ENCODE measurements at regions not wholly inside any gene's neighbourhood (a gene's known extent, or its start where the extent isn't known, plus 50 kb on each side); places are given as distances from the start of the nearest gene placed in this dataset.
"Not testable (repeated sequence)": the region's sequence is repeated elsewhere in the genome, so short reads cannot be mapped to it uniquely, and the experiment has no call there.

DNA sequence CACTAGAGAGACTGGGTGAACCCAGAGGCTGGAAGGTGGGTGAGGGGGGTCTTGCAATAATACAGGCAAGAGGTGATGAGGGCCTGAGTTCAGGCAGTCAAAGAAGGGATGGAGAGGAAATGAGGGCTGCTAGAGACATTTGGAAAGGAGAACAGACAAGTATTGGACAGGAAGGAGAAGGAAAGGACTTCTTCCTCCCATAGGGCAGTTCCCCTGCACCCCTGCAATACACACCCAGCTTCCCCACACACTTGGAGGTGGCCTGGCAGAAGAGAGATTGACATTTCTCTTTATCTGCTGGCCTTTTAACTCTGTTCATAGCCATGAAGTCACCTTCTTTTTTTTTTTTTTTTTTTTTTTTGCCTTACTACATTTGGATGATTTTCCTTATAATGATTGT lies 68.9 kb upstream of the ZNG1B start:
- H3K9me3 ChIP-seq (ENCODE audit: low read length); H3K4me3 ChIP-seq (ENCODE audit: low read length); H3K9ac ChIP-seq (ENCODE audit: low read length); H3K9me2 ChIP-seq (replicated peaks; ENCODE audit: insufficient read depth, low read length); H3K79me2 ChIP-seq (ENCODE audit: low read length); H3K4me1 ChIP-seq (ENCODE audit: low read length); H4K20me1 ChIP-seq (ENCODE audit: insufficient read depth, low read depth, low read length); H3K4me2 ChIP-seq (ENCODE audit: low read depth, low read length, poor library complexity, severe bottlenecking); H2AFZ ChIP-seq (ENCODE audit: low read length); DNase-seq; H3K27me3 ChIP-seq (ENCODE audit: low read length); H3K36me3 ChIP-seq (ENCODE audit: insufficient read depth, low read length); H3K27ac ChIP-seq (ENCODE audit: low read length): not testable (repeated sequence)

DNA sequence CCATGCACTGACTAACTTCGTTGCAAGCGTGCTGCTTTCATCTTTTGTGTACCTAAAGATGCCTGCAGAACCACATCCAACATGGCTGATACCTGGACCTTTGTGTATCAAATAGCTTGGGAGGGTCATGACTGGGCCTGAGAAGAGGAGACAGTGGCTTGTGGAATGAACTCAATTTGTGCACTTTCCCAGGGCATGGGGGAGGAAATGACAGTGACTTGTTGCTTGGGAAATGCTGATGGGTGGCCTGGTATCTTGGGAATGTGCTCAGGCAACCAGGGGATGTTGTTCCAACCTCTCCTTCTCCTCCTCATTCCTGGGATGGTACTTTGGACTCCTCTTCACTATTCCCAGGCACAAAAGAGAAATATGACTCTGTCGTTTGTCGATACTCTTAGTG lies 70.7 kb upstream of the ZNG1B start:
- not testable (repeated sequence) for DNase-seq; H3K4me2 ChIP-seq (ENCODE audit: low read depth, low read length, poor library complexity, severe bottlenecking); H3K9me2 ChIP-seq (replicated peaks; ENCODE audit: insufficient read depth, low read length); H3K79me2 ChIP-seq (ENCODE audit: low read length); H3K27ac ChIP-seq (ENCODE audit: low read length); H3K27me3 ChIP-seq (ENCODE audit: low read length); H3K36me3 ChIP-seq (ENCODE audit: insufficient read depth, low read length); H3K4me3 ChIP-seq (ENCODE audit: low read length); H3K9ac ChIP-seq (ENCODE audit: low read length); H3K4me1 ChIP-seq (ENCODE audit: low read length); H4K20me1 ChIP-seq (ENCODE audit: insufficient read depth, low read depth, low read length); H2AFZ ChIP-seq (ENCODE audit: low read length); H3K9me3 ChIP-seq (ENCODE audit: low read length)

DNA sequence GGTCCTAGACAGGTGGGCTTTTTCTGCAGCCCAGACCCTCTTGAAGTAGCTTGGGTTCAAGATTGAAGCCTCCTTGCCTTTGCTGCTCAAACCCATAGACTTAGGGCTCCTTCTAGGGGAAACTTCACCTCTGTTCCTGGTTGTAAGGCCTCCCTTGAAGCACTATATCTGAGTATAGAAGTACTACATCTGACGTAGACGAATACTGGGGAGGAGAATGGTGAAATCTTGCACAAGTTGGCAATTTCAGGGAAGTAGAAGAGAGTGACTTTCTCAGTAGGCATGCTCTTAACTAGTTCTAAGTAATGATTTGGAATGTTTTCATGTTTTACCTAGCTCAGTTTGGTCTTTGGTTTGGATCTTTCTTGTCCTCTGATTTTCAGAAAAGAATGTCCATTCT lies 71.7 kb upstream of the ZNG1B start:
- not testable (repeated sequence) for H3K27ac ChIP-seq (ENCODE audit: low read length); H3K79me2 ChIP-seq (ENCODE audit: low read length); H2AFZ ChIP-seq (ENCODE audit: low read length); H3K9me2 ChIP-seq (replicated peaks; ENCODE audit: insufficient read depth, low read length); H3K27me3 ChIP-seq (ENCODE audit: low read length); H3K4me3 ChIP-seq (ENCODE audit: low read length); H3K9ac ChIP-seq (ENCODE audit: low read length); H3K4me1 ChIP-seq (ENCODE audit: low read length); H4K20me1 ChIP-seq (ENCODE audit: insufficient read depth, low read depth, low read length); H3K4me2 ChIP-seq (ENCODE audit: low read depth, low read length, poor library complexity, severe bottlenecking); H3K9me3 ChIP-seq (ENCODE audit: low read length); DNase-seq; H3K36me3 ChIP-seq (ENCODE audit: insufficient read depth, low read length)

DNA sequence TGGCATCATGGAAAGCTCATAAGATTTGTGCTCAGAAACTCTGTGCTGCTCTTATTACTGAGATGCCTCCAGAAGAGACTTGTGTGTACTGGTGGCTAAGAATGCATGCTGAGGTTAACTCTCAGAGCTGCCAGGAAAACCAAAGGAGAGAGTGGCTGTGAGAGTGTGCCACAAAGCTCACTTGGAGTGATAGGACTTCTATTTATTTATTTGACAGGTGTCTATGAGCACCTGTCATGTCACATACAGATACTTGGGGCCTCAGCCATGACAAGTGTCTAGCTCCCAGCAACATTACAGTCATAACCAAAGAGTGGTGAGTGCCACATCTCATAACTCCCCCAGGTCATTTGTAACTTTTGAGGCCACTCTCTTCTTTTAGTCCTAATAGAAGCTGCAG lies 72.2 kb upstream of the ZNG1B start:
- H3K9ac ChIP-seq (ENCODE audit: low read length); H3K4me3 ChIP-seq (ENCODE audit: low read length); H4K20me1 ChIP-seq (ENCODE audit: insufficient read depth, low read depth, low read length); H3K4me2 ChIP-seq (ENCODE audit: low read depth, low read length, poor library complexity, severe bottlenecking); H3K4me1 ChIP-seq (ENCODE audit: low read length); H3K27ac ChIP-seq (ENCODE audit: low read length); H3K36me3 ChIP-seq (ENCODE audit: insufficient read depth, low read length); H3K79me2 ChIP-seq (ENCODE audit: low read length); DNase-seq; H3K27me3 ChIP-seq (ENCODE audit: low read length); H3K9me2 ChIP-seq (replicated peaks; ENCODE audit: insufficient read depth, low read length); H3K9me3 ChIP-seq (ENCODE audit: low read length); H2AFZ ChIP-seq (ENCODE audit: low read length): not testable (repeated sequence)

DNA sequence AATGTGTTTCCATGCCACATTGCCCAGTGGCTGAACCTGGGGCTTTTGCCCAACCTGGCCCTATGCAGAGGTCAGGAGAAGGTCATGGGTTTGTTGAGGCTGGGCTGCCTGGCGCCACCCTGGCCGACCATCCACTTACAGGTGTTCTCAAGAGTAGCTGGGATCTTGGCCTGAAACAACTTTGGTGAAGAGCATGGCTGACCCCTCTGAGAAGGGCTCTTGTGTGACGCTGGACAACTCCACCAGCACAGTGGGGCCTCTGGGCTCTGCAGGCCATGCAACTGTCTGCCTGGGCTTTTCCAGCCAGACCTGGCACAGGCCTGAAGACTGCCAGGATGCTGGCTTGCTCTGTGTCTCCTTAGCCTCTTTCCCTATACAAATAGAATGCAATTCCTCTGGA lies 76.4 kb upstream of the ZNG1B start:
- no peaks in the 10 kb centered on the region for H4K20me1 ChIP-seq (ENCODE audit: insufficient read depth, low read depth, low read length)
- H3K27ac ChIP-seq (ENCODE audit: low read length) = no peak overlapping the region
- no peak overlapping the region for H3K9ac ChIP-seq (ENCODE audit: low read length)

DNA sequence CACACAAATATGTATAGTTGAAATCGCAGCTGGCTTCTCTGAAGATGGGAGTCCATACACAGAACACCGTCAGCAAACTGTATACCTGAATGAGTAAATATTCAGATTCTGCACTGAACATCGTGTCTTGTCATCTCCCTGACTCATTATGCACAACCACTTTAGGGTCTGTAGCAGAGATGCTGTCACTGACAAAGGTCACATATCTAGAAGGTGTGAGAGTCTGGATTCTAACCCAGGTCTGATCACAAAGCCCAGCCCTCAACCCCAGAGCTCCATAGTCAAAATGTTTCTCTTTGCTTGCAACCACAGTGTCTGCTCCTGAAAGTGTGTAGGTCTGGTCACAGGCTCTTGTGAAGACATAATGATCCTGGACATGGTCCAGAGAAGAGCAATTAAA lies 78.3 kb upstream of the PAX8 start:
- no peaks in the 10 kb centered on the region for H3K79me2 ChIP-seq (ENCODE audit: low read length)
- H3K9me2 ChIP-seq (replicated peaks; ENCODE audit: insufficient read depth, low read length) = no peaks in the 10 kb centered on the region
- H3K27ac ChIP-seq (ENCODE audit: low read length) = no peak overlapping the region
- H4K20me1 ChIP-seq (ENCODE audit: insufficient read depth, low read depth, low read length) = no peaks in the 10 kb centered on the region
- H3K4me3 ChIP-seq (ENCODE audit: low read length) = no peak overlapping the region
- no peaks in the 10 kb centered on the region for H3K27me3 ChIP-seq (ENCODE audit: low read length)
- H3K9ac ChIP-seq (ENCODE audit: low read length) = no peak overlapping the region
- no peak overlapping the region for H2AFZ ChIP-seq (ENCODE audit: low read length)
- H3K36me3 ChIP-seq (ENCODE audit: insufficient read depth, low read length) = no peaks in the 10 kb centered on the region
- no peak for DNase-seq
- no peaks in the 10 kb centered on the region for H3K4me1 ChIP-seq (ENCODE audit: low read length)
- H3K4me2 ChIP-seq (ENCODE audit: low read depth, low read length, poor library complexity, severe bottlenecking) = no peak overlapping the region
- H3K9me3 ChIP-seq (ENCODE audit: low read length) = no peaks in the 10 kb centered on the region

More for the DNA sequence above, 76.4 kb upstream of the ZNG1B start:
- H3K79me2 ChIP-seq (ENCODE audit: low read length) = no peaks in the 10 kb centered on the region
- H3K4me3 ChIP-seq (ENCODE audit: low read length) = no peak overlapping the region
- H3K27me3 ChIP-seq (ENCODE audit: low read length) = no peaks in the 10 kb centered on the region
- no peaks in the 10 kb centered on the region for H3K4me1 ChIP-seq (ENCODE audit: low read length)
- no peak overlapping the region for H3K4me2 ChIP-seq (ENCODE audit: low read depth, low read length, poor library complexity, severe bottlenecking)
- no peaks in the 10 kb centered on the region for H3K9me2 ChIP-seq (replicated peaks; ENCODE audit: insufficient read depth, low read length)
- no peaks in the 10 kb centered on the region for H3K9me3 ChIP-seq (ENCODE audit: low read length)
- H3K36me3 ChIP-seq (ENCODE audit: insufficient read depth, low read length) = no peaks in the 10 kb centered on the region
- no peak overlapping the region for H2AFZ ChIP-seq (ENCODE audit: low read length)
- no peak for DNase-seq

DNA sequence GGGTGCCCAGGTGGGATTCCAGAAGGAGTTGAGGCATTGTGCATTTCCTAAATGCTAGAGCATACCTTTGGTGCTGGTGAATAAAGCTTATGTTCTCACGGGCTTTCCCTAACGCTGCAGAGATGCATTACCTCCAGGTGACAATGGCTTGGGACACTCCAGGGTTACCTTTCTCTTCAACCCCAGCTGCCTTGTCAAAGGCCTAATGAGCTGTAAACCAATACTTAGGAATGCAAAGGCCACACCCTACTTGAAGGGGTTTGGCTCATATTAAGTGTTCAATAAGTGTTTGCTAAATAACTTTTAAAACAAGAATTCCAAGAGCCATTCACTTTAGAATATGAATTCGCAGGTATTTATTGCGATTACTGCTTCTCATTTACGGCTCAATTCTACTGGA lies 77.6 kb upstream of the PAX8 start:
- H3K9ac ChIP-seq (ENCODE audit: low read length); DNase-seq; H2AFZ ChIP-seq (ENCODE audit: low read length); H3K36me3 ChIP-seq (ENCODE audit: insufficient read depth, low read length); H4K20me1 ChIP-seq (ENCODE audit: insufficient read depth, low read depth, low read length); H3K27ac ChIP-seq (ENCODE audit: low read length); H3K9me3 ChIP-seq (ENCODE audit: low read length); H3K79me2 ChIP-seq (ENCODE audit: low read length); H3K9me2 ChIP-seq (replicated peaks; ENCODE audit: insufficient read depth, low read length); H3K4me1 ChIP-seq (ENCODE audit: low read length); H3K4me2 ChIP-seq (ENCODE audit: low read depth, low read length, poor library complexity, severe bottlenecking); H3K4me3 ChIP-seq (ENCODE audit: low read length); H3K27me3 ChIP-seq (ENCODE audit: low read length): not testable (repeated sequence)

DNA sequence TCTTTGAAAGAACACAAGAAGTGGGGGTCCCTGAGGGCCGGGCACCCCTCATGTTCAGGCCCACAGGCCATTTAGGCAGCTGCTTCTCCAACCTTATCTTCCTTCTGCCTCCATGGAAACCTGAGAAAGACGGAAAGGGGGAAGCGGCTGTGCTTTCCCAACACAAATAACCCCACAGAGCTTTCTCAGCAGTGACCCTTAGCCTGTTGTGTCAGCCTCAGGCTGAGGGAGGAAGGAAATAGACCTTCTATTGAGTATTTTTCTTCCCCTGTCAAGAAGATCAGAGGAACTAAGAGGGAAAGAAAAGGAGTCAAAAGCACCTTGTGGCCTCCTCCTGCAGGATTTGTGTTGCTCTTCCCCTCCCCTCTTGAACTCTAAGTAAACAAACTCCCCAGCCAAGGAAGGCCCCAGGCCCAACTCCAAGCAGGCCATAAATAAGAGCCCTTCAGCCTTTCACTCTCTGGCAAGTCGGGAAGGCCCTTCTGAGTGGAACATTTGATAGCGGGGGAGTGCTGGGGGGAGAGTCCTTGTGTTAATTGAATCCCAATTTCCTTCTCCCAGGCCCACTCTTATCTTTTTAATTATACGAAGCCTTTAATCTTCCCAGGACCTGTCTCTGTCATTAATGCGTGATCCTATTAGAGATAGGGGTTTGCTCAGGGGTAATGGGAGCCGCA lies 76.8 kb upstream of the PAX8 start:
- not testable (repeated sequence) for H3K79me2 ChIP-seq (ENCODE audit: low read length); H3K4me3 ChIP-seq (ENCODE audit: low read length)

More for the DNA sequence above, 76.8 kb upstream of the PAX8 start:
- DNase-seq; H3K27ac ChIP-seq (ENCODE audit: low read length); H3K4me1 ChIP-seq (ENCODE audit: low read length); H3K36me3 ChIP-seq (ENCODE audit: insufficient read depth, low read length); H3K27me3 ChIP-seq (ENCODE audit: low read length); H2AFZ ChIP-seq (ENCODE audit: low read length); H3K9ac ChIP-seq (ENCODE audit: low read length); H3K9me2 ChIP-seq (replicated peaks; ENCODE audit: insufficient read depth, low read length); H4K20me1 ChIP-seq (ENCODE audit: insufficient read depth, low read depth, low read length); H3K4me2 ChIP-seq (ENCODE audit: low read depth, low read length, poor library complexity, severe bottlenecking); H3K9me3 ChIP-seq (ENCODE audit: low read length): not testable (repeated sequence)

All from Karpas-422 (cell line).